Endothelial cell of umbilical vein (primary cell): ENCODE measurements at regions not wholly inside any gene's neighbourhood (a gene's known extent, or its start where the extent isn't known, plus 50 kb on each side); places are given as distances from the start of the nearest gene placed in this dataset.

Source experiments
- BruUV-seq: library from RNA; stranded (reverse); fragments of 400-500 nt; replicated peaks from 2 replicates; lab custom pipeline; 2021; lab: Mats Ljungman, UMichigan
- CTCF ChIA-PET: fragments of 300-600, 350-600 bp; sonication (Branson Sonifier 250); formaldehyde crosslinking; loops from one replicate; lab custom pipeline; 2021; ENCODE audit warnings: antibody characterized with exemption, inconsistent platforms; lab: Charles Lee
- POLR2A ChIA-PET: fragments of 300-600, 350-600 bp; sonication (Branson Sonifier 250); formaldehyde crosslinking; loops from one replicate; lab custom pipeline; 2021; ENCODE audit warnings: antibody characterized with exemption, inconsistent platforms; lab: Charles Lee
- DNase-seq: peaks from one replicate; pipeline ENCODE4 v3.0.0-alpha.2; 2011; ENCODE audit warnings: low read depth, low spot score
- FAIRE-seq: peaks from 2 replicates; lab custom pipeline; 2011; peaks lifted over from hg19 to GRCh38; lab: Jason Lieb, UNC
- H2AFZ ChIP-seq: 2 replicates; pipeline ENCODE4 v1.6.0; 2012; ENCODE audit warnings: low read depth, low read length, control low read depth, inconsistent platforms
- H3K27ac ChIP-seq: 2 replicates; pipeline ENCODE4 v1.5.1; 2011; ENCODE audit warnings: low read depth, mild to moderate bottlenecking, control low read depth, low read length, moderate library complexity; ENCODE audit not compliant: insufficient read depth
- H3K27me3 ChIP-seq, 2 experiments: 2 replicates each; pipeline versions ENCODE4 v1.6.0 to v1.6.1; 2011; ENCODE audit warnings: low read length in 2 of 2, mixed read lengths in 1 of 2; ENCODE audit not compliant: control insufficient read depth in 2 of 2, insufficient read depth in 2 of 2
- H3K36me3 ChIP-seq, 2 experiments: 2 replicates in 1 of 2; 3 replicates in 1 of 2; pipeline ENCODE4 v1.5.1; 2011; ENCODE audit warnings: low read length in 2 of 2, mild to moderate bottlenecking in 1 of 2, moderate library complexity in 1 of 2; ENCODE audit not compliant: control insufficient read depth in 2 of 2, insufficient read depth in 2 of 2; ENCODE audit errors: extremely low read depth in 1 of 2
- H3K4me1 ChIP-seq: 3 replicates; pipeline ENCODE4 v1.5.1; 2011; ENCODE audit warnings: mild to moderate bottlenecking, low read length; ENCODE audit not compliant: control insufficient read depth, insufficient read depth; ENCODE audit errors: extremely low read depth
- H3K4me2 ChIP-seq: 2 replicates; pipeline ENCODE4 v1.6.1; 2011; ENCODE audit warnings: low read length, control low read depth, mixed read lengths; ENCODE audit not compliant: insufficient read depth
- H3K4me3 ChIP-seq, 3 experiments: fragments of 200-600 bp in 1 of 3; sonication (generic), shearing (Covaris generic) in 1 of 3; replicated peaks in 1 of 3; 2 replicates each; pipeline ENCODE4 v1.5.1; 2011 to 2016; ENCODE audit warnings: control low read depth in 3 of 3, low read length in 3 of 3, mild to moderate bottlenecking in 2 of 3, inconsistent platforms in 1 of 3, low read depth in 1 of 3, moderate library complexity in 1 of 3; ENCODE audit not compliant: insufficient read depth in 1 of 3
- H3K79me2 ChIP-seq: 2 replicates; pipeline ENCODE4 v1.6.0; 2012; ENCODE audit warnings: low read length, inconsistent platforms; ENCODE audit not compliant: control insufficient read depth, insufficient read depth
- H3K9ac ChIP-seq: replicated peaks from 2 replicates; pipeline ENCODE3; 2011; ENCODE audit warnings: low read length, control low read depth; ENCODE audit not compliant: insufficient read depth; ENCODE audit errors: extremely low read depth
- H3K9me1 ChIP-seq: replicated peaks from 3 replicates; pipeline ENCODE4 v1.6.0; 2011; ENCODE audit warnings: mild to moderate bottlenecking, low read length; ENCODE audit not compliant: control insufficient read depth, insufficient read depth; ENCODE audit errors: extremely low read depth
- H3K9me3 ChIP-seq: replicated peaks from 2 replicates; pipeline ENCODE4 v1.5.1; 2012; ENCODE audit warnings: low read length, inconsistent platforms; ENCODE audit not compliant: control insufficient read depth, insufficient read depth
- H4K20me1 ChIP-seq: replicated peaks from 2 replicates; pipeline ENCODE3; 2011; ENCODE audit warnings: mild to moderate bottlenecking, low read length; ENCODE audit not compliant: control insufficient read depth, insufficient read depth; ENCODE audit errors: extremely low read depth
- EZH2 ChIP-seq: IDR thresholded peaks from 2 replicates; pipeline ENCODE4 v1.6.1; 2012; ENCODE audit warnings: borderline replicate concordance, low read depth, mild to moderate bottlenecking, moderate library complexity, low read length, inconsistent platforms; ENCODE audit not compliant: severe bottlenecking
- FOS ChIP-seq: IDR thresholded peaks from 2 replicates; pipeline ENCODE4 v1.6.1; 2011; ENCODE audit warnings: mild to moderate bottlenecking, low read length, moderate library complexity, borderline replicate concordance; ENCODE audit not compliant: insufficient read depth
- GATA2 ChIP-seq: IDR thresholded peaks from 2 replicates; pipeline ENCODE4 v1.7.0; 2011; ENCODE audit warnings: low read depth, mild to moderate bottlenecking, moderate library complexity, mixed read lengths, low read length; ENCODE audit not compliant: insufficient read length, insufficient read depth
- JUN ChIP-seq: IDR thresholded peaks from 2 replicates; pipeline ENCODE4 v1.6.1; 2011; ENCODE audit warnings: borderline replicate concordance, low read depth; ENCODE audit not compliant: insufficient read length, insufficient read depth
- MYC ChIP-seq: IDR thresholded peaks from one replicate; pipeline ENCODE4 v1.6.1; 2011; ENCODE audit warnings: mild to moderate bottlenecking, low read depth, low read length
- POLR2A ChIP-seq: IDR thresholded peaks from 2 replicates; pipeline ENCODE4 v1.6.1; 2012; ENCODE audit warnings: low read depth, mild to moderate bottlenecking, control low read depth, low read length
- POLR2AphosphoS5 ChIP-seq: IDR thresholded peaks from 2 replicates; pipeline ENCODE4 v1.6.1; 2012; ENCODE audit warnings: low read depth, mild to moderate bottlenecking, control low read depth, low read length, moderate library complexity; ENCODE audit not compliant: insufficient read depth
- dilution Hi-C: fragments of 300-500 bp; cut with MboI; formaldehyde crosslinking; loops from one replicate; pipeline ENCODE4 v1.15.0; 2019; ENCODE audit warnings: low sequenced_read_pairs; ENCODE audit not compliant: extremely low pct_ligation_motif_present
- intact Hi-C: fragments of 100-400 bp; cut with micrococcal nuclease; formaldehyde crosslinking; loops from one replicate; pipeline ENCODE4 v1.10.0; 2022
- TF ChIP-seq, protein P1 (sequence below): IDR thresholded peaks from 2 replicates; pipeline ENCODE4 v1.6.1; 2011; ENCODE audit not compliant: insufficient read depth, insufficient read length
- TF ChIP-seq, protein P2 (sequence below), 2 donors: IDR thresholded peaks; 1 replicate in 1 of 2; 2 replicates in 1 of 2; pipeline ENCODE4 v1.5.1; 2011; ENCODE audit warnings: low read length in 2 of 2, mild to moderate bottlenecking in 2 of 2, moderate library complexity in 2 of 2, control low read depth in 1 of 2, inconsistent platforms in 1 of 2, low read depth in 1 of 2; ENCODE audit not compliant: insufficient read depth in 1 of 2; ENCODE audit errors: extremely low read depth in 1 of 2

DNA sequence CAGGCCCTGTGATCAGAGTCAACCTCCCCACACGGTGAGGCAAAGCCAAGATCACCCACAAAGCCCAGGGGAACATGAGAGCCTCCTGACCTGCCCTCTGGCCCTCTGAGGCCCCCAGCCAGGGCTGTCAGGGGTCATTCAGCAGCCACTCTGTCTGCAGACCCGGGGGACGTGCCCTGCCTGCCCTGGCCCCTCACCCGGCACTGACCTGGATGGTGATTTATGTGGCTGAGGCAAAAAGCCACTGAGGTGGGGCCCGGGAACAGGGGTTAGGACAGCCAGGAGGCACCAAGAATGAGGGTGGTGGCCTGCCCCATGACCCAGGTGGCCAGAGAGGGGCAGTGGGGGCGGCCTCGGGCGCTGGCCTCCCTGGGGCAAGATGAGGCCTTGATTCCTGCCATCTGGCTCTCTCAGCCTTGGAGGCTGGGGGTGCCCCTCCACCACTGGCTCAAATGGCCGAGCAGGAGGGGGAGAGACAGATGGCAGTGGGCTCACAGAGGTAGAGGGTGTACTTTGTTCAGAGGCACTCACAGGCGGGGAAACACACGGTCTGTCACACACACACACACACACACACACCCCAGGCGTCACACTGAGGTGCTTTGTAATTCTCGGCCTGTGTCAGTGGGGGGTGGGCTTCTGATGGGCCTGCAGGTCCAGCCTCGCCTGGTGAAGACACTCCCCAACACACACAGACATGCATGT lies 174.0 kb upstream of the GSE1 start:
- Histone ChIP-seq H3K27ac (no peak overlapping the region), H3K79me2 (no peaks in the 10 kb centered on the region), H3K4me3 (no peak overlapping the region), H3K36me3 (no peaks in the 10 kb centered on the region), H2AFZ (no peak overlapping the region), H3K4me2 (no peak overlapping the region), H3K9me1 (no peaks in the 10 kb centered on the region), H3K9ac (no peak overlapping the region), H3K27me3 (no peaks in the 10 kb centered on the region), H3K9me3 (no peaks in the 10 kb centered on the region), H4K20me1 (no peaks in the 10 kb centered on the region), H3K4me1 (no peaks in the 10 kb centered on the region)
- ChIA-PET CTCF (no interaction called here), POLR2A (no interaction called here)
- dilution Hi-C loops: no loop called here
- no peak for DNase-seq
- no TSS peak for BruUV-seq
- no peak for FAIRE-seq
- intact Hi-C loops: no loop called here
- TF ChIP-seq EZH2 (no peak), MYC (no peak), FOS (no peak), JUN (no peak), POLR2AphosphoS5 (no peak), GATA2 (no peak), POLR2A (no peak)
- TF ChIP-seq, protein P1, sequence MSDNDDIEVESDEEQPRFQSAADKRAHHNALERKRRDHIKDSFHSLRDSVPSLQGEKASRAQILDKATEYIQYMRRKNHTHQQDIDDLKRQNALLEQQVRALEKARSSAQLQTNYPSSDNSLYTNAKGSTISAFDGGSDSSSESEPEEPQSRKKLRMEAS: no peak
- TF ChIP-seq, protein P2, sequence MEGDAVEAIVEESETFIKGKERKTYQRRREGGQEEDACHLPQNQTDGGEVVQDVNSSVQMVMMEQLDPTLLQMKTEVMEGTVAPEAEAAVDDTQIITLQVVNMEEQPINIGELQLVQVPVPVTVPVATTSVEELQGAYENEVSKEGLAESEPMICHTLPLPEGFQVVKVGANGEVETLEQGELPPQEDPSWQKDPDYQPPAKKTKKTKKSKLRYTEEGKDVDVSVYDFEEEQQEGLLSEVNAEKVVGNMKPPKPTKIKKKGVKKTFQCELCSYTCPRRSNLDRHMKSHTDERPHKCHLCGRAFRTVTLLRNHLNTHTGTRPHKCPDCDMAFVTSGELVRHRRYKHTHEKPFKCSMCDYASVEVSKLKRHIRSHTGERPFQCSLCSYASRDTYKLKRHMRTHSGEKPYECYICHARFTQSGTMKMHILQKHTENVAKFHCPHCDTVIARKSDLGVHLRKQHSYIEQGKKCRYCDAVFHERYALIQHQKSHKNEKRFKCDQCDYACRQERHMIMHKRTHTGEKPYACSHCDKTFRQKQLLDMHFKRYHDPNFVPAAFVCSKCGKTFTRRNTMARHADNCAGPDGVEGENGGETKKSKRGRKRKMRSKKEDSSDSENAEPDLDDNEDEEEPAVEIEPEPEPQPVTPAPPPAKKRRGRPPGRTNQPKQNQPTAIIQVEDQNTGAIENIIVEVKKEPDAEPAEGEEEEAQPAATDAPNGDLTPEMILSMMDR (IDR thresholded peaks at IDR 0.05; ENCODE audit: extremely low read depth in 1 of 2, insufficient read depth in 1 of 2, low read depth in 1 of 2, low read length in 2 of 2): no peak
